ENCODE measurements at regions not wholly inside any gene's neighbourhood (a gene's known extent, or its start where the extent isn't known, plus 50 kb on each side); places are given as distances from the start of the nearest gene placed in this dataset.

DNA sequence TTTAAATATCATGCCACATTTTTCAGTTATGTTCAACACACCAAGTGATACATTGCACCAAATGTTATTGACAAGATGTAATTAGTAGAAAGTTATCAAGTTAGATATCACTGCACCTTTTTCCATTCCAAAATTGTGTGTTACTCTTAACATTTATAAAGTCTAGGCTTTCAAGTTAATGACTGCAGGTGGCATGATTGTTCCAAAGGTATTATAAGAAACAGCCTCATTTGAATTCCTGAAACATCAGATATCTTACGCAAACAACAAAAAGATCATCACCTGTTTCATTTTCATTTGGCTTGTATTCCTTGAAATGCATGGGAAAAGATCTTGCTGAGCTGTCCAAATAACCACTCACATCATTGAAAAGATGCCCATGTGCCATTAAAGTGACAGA, 1528.2 kb upstream of the ZEB2 start:
- TF ChIP-seq, protein P1, sequence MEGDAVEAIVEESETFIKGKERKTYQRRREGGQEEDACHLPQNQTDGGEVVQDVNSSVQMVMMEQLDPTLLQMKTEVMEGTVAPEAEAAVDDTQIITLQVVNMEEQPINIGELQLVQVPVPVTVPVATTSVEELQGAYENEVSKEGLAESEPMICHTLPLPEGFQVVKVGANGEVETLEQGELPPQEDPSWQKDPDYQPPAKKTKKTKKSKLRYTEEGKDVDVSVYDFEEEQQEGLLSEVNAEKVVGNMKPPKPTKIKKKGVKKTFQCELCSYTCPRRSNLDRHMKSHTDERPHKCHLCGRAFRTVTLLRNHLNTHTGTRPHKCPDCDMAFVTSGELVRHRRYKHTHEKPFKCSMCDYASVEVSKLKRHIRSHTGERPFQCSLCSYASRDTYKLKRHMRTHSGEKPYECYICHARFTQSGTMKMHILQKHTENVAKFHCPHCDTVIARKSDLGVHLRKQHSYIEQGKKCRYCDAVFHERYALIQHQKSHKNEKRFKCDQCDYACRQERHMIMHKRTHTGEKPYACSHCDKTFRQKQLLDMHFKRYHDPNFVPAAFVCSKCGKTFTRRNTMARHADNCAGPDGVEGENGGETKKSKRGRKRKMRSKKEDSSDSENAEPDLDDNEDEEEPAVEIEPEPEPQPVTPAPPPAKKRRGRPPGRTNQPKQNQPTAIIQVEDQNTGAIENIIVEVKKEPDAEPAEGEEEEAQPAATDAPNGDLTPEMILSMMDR (IDR thresholded peaks at IDR 0.05), result no peak
- TF ChIP-seq POLR2A (IDR thresholded peaks at IDR 0.05), result no peak

All from Peyer's patch (tissue), 4 donors.